Cardiac muscle cell (in vitro differentiated cells and primary cell): ENCODE measurements at regions not wholly inside any gene's neighbourhood (a gene's known extent, or its start where the extent isn't known, plus 50 kb on each side); places are given as distances from the start of the nearest gene placed in this dataset.

Experiments
- DNase-seq, 2 donors: peaks; one replicate each; pipeline versions ENCODE4 v3.0.0 to v3.0.0-alpha.2; 2010 to 2017; ENCODE audit warnings: low read depth in 1 of 2, low spot score in 1 of 2
- H3K27ac ChIP-seq: fragments of 200-600 bp; sonication (generic); 2 replicates; pipeline ENCODE4 v1.5.1; 2016
- H3K27me3 ChIP-seq: fragments of 200-600 bp; sonication (generic); 2 replicates; pipeline ENCODE4 v1.6.0; 2016; ENCODE audit warnings: control low read depth
- H3K36me3 ChIP-seq: fragments of 200-600 bp; sonication (generic); 2 replicates; pipeline ENCODE4 v1.5.1; 2016; ENCODE audit warnings: control low read depth
- H3K4me1 ChIP-seq: fragments of 200-600 bp; sonication (generic); 2 replicates; pipeline ENCODE4 v1.8.1; 2017; ENCODE audit warnings: low read depth, mild to moderate bottlenecking, mixed run types
- H3K4me3 ChIP-seq: fragments of 200-600 bp; sonication (generic); 2 replicates; pipeline ENCODE4 v1.5.1; 2016; ENCODE audit warnings: mild to moderate bottlenecking
- H3K9me3 ChIP-seq: fragments of 200-600 bp; sonication (generic); 2 replicates; pipeline ENCODE4 v1.5.1; 2017; ENCODE audit warnings: low read depth, mild to moderate bottlenecking, control low read depth
- TF ChIP-seq, protein P1 (sequence below): IDR thresholded peaks from 2 replicates; pipeline ENCODE4 v1.5.1; 2012; ENCODE audit warnings: low read depth, mild to moderate bottlenecking, low read length

DNA sequence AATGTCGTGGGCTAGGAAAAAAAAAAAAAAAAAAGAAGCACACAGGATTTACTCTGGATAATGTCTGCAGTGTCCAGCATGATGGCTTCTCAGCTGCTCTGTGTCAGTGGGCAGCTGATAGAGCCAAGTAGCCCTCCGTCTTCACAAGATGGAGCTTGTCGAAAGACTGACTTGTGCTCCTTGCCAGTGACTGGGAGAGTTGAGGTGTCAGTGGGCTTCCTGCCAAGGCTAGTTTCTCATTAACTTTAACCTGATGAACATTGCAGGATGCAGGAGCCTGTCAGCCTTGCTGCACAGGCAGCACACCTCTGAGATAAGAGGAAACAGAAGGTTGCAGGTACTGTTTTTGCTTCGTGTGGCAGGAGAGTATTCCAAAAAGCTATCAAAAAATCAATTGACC, 171.4 kb upstream of the SGCD start:
- Histone ChIP-seq H3K4me3 (no peak overlapping the region), H3K27ac (no peak overlapping the region), H3K27me3 (no peaks in the 10 kb centered on the region), H3K9me3 (no peaks in the 10 kb centered on the region), H3K4me1 (no peaks in the 10 kb centered on the region), H3K36me3 (no peaks in the 10 kb centered on the region)
- TF ChIP-seq, protein P1, sequence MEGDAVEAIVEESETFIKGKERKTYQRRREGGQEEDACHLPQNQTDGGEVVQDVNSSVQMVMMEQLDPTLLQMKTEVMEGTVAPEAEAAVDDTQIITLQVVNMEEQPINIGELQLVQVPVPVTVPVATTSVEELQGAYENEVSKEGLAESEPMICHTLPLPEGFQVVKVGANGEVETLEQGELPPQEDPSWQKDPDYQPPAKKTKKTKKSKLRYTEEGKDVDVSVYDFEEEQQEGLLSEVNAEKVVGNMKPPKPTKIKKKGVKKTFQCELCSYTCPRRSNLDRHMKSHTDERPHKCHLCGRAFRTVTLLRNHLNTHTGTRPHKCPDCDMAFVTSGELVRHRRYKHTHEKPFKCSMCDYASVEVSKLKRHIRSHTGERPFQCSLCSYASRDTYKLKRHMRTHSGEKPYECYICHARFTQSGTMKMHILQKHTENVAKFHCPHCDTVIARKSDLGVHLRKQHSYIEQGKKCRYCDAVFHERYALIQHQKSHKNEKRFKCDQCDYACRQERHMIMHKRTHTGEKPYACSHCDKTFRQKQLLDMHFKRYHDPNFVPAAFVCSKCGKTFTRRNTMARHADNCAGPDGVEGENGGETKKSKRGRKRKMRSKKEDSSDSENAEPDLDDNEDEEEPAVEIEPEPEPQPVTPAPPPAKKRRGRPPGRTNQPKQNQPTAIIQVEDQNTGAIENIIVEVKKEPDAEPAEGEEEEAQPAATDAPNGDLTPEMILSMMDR: no peak
- peak in 1 of 2 donors; percentile 27 for DNase-seq

DNA sequence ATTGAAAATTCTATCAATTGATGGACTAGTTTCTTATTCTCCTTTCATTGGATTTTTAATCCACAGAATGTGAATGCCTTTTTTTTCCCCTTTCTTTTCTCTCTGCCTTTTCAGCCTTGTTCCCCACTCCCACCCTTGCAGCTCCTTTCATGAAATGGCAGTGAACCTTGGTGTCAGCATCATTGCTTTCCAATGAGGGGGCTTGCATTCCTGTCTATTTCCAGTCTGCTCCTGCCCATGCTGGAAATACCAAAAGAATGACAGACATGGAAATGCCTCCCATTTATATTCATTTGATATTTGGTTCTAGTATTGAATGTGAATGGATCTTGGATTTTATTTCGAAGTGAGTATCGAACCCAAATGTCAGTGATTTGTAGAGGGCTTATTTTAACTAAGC, 162.7 kb upstream of the SGCD start:
- Histone ChIP-seq H3K27ac (no peak overlapping the region), H3K9me3 (no peaks in the 10 kb centered on the region), H3K4me1 (no peaks in the 10 kb centered on the region), H3K36me3 (no peaks in the 10 kb centered on the region), H3K27me3 (no peaks in the 10 kb centered on the region), H3K4me3 (no peak overlapping the region)
- TF ChIP-seq, protein P1: no peak
- DNase-seq: no peak

DNA sequence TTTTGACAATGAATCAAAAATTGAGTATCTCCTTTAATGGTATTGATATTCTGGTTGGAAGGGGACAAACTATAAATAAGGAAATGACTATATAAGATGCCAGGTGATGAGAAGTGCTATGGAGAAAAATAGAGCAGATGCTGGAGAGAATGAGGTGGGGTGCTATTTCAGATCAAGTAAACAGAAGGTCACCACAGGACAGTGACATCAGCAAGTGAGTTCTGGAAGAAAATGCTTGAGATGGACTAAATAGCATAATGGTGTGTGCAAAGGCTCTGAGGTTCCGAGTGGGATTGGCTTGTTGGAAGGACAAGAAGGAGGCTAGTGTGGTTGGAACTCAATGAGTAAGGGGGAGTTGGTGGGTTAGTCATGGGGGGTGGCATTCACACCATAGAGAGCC, 157.5 kb upstream of the SGCD start:
- no peak overlapping the region for H3K4me3 ChIP-seq
- H3K27me3 ChIP-seq: no peaks in the 10 kb centered on the region
- no peaks in the 10 kb centered on the region for H3K9me3 ChIP-seq
- no peak for DNase-seq
- H3K27ac ChIP-seq: no peak overlapping the region
- H3K4me1 ChIP-seq: no peaks in the 10 kb centered on the region
- no peaks in the 10 kb centered on the region for H3K36me3 ChIP-seq
- TF ChIP-seq, protein P1: no peak

DNA sequence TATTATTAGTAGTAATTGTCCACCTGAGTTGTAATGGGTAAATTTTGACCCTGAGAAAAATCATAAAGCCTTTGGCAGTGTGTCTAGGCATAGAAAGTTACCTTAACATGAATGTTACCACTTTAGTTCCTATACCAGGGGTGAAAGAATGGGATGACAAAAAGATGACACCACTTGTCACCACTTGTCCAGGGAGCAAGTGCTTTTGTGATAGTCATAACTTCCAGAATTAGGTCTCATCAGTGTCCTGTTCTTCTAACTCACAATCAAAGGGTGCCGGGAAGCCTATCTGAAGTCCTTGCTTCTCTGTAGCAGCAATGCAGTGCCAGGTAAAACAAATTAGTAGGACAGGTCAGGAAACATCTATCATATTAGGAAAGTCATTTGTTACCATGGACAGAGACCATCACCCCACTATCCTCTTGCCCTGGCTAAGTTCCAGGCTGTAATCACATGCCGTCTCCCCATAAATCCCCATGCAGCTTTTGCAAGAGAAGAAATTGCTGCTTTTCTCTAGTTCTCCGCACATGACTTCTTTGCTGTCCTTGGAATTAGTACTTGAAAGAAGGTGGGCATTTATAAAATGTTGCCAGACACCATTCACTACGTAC, 156.5 kb upstream of the SGCD start:
- TF ChIP-seq, protein P1: no peak
- no peaks in the 10 kb centered on the region for H3K27me3 ChIP-seq
- no peaks in the 10 kb centered on the region for H3K4me1 ChIP-seq
- H3K27ac ChIP-seq: no peak overlapping the region
- no peaks in the 10 kb centered on the region for H3K36me3 ChIP-seq
- no peak overlapping the region for H3K4me3 ChIP-seq
- no peaks in the 10 kb centered on the region for H3K9me3 ChIP-seq
- no peak for DNase-seq

DNA sequence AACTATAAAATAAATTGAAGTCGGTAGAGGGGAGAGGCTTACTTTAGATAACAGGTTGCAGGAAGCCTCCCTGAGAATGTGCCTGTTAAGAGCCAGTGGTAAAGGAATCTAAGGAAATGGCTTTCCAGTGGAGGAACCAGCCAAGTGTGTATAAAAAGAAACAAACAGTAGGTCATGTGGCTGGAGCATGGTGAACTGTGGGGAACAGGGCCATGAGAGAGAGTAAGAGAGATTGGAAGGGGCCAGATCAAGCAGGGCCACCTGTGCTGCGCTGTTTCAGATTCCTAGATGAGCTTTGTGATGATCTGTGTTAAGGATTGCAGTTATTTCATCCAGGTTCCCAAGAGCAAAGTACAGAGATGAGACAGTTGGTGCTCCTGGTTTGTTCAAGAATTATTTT, 152.7 kb upstream of the SGCD start:
- H3K9me3 ChIP-seq: no peaks in the 10 kb centered on the region
- no peak for DNase-seq
- no peaks in the 10 kb centered on the region for H3K4me1 ChIP-seq
- H3K27me3 ChIP-seq: no peaks in the 10 kb centered on the region
- TF ChIP-seq, protein P1: no peak
- no peak overlapping the region for H3K27ac ChIP-seq
- no peaks in the 10 kb centered on the region for H3K36me3 ChIP-seq
- no peak overlapping the region for H3K4me3 ChIP-seq

DNA sequence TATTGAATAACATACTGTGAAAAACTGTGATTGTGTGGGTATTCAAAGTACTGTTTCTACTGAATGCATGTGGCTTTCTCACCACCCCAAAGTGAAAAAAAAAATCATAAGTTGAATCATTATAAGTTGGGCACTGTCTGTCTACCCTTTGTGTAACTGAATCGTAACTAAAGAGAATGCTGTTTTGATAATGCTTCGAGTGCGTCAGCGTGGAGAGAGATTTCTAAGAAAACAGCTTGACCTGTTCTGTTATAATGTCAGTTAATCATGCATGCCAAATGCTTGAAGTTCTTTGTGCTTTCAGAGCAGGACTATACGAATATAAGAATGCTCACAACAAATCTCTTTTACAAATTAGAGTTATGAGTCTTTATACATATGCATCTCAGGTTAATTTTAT, 148.8 kb upstream of the SGCD start:
- TF ChIP-seq, protein P1: no peak
- H3K36me3 ChIP-seq: no peaks in the 10 kb centered on the region
- DNase-seq: peak in 1 of 2 donors; percentile 2
- H3K4me3 ChIP-seq: no peak overlapping the region
- H3K27ac ChIP-seq: no peak overlapping the region
- no peaks in the 10 kb centered on the region for H3K4me1 ChIP-seq
- no peaks in the 10 kb centered on the region for H3K27me3 ChIP-seq
- H3K9me3 ChIP-seq: no peaks in the 10 kb centered on the region
